ENCODE measurements at regions not wholly inside any gene's neighbourhood (a gene's known extent, or its start where the extent isn't known, plus 50 kb on each side); places are given as distances from the start of the nearest gene placed in this dataset.

DNA sequence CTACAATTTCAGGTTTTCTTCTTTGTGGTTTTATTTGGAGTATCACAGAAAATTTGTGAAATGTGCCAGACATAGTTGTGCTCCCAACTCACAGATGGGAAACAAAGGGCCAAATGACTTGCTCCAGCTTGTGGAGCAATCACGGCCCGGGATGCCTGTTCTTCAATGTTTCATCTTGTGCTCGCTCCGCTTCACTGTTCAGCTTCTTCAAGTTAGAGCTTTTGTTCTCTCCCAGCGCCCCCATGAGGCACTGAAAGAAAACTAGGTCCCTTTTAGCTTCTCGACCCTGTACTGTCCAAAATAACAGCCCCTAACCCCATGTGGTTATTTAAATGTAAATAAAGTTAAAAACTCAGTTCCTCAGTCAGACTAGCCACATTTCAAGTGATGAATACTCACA is 187.9 kb upstream of the STXBP6 start:
- peak in 1 of 11 donors; percentile 9 for DNase-seq (ENCODE audit: extremely low read depth in 1 of 11, low read depth in 9 of 11, low spot score in 4 of 11)

DNA sequence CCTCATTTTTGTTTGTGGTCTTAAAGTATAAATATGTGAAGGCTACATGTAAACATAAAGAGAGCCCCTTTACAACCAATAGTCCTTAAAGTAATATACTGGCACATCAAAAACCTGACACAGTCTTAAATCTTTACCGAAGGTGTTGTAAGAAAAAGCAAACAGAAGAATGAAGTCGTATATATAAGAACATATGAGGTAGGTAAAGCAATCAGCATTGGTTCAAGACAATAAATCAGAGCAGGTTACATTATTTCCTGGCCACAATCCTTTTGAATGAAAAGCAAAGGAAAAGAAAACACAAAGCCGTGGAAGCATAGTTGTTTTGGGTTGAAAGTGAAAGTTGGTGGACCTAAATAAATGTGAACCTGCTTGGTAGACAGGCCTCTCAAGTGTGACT is 183.7 kb upstream of the STXBP6 start:
- DNase-seq (ENCODE audit: extremely low read depth in 1 of 11, low read depth in 9 of 11, low spot score in 4 of 11), result no peak

DNA sequence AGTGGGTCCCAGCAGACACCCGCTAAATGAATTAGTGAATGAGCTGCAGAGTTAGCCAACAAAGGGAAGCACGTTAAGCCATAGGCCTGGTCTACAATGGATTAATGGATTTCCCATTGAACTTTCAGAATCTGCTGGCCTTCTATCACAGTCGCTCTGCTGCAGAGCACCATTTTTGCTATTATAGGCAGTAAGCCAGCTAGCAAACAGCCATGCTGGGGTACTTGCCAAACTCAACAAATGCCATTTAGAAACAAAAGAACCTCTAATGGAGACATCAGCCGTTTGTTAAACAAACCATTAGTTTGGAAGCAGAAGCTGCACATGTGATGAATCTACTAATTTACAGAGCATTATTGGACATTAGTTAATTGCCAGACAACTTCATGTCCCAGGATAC is 181.1 kb upstream of the STXBP6 start:
- DNase-seq (ENCODE audit: extremely low read depth in 1 of 11, low read depth in 9 of 11, low spot score in 4 of 11), result peak in 4 of 11 donors; percentile 19 to 33 (median 23)

DNA sequence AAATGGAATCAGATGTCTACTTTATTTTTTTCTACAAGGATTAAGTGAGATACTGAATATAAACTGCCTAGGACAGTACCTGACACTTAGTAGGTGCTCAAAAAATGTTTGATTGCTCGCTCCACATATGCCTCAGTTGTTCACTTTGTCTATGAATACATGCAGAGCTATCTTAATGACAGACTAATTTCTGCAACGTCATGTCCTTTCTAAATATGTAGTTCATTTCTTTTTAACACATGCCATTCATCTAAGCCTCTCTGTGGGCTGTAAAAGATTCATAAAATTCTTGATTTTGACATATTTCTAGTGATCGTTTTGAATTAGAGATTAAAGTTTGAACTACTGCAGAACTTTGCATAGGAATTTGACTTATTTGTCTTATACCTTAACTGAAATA is 176.3 kb upstream of the STXBP6 start:
- no peak for DNase-seq (ENCODE audit: extremely low read depth in 1 of 11, low read depth in 9 of 11, low spot score in 4 of 11)

DNA sequence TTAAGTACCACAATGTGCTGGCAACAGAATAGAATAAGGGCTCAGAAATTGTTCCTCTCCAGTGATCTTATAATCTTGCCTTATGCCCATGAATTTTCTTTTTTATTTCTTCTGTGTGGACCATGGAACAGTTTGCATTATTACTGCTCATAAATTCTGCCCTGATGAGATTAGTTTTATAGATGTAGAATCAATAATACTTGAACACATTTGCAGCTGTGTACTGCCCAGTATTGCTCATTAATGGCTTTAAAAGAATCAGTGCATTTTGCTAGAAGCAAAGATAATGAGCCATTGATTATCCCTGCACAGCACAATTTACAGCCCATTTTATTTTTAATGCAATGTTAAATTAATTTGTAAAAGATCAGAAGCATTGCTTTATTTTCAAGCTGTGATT is 172.3 kb upstream of the STXBP6 start:
- DNase-seq (ENCODE audit: extremely low read depth in 1 of 11, low read depth in 9 of 11, low spot score in 4 of 11), result no peak

DNA sequence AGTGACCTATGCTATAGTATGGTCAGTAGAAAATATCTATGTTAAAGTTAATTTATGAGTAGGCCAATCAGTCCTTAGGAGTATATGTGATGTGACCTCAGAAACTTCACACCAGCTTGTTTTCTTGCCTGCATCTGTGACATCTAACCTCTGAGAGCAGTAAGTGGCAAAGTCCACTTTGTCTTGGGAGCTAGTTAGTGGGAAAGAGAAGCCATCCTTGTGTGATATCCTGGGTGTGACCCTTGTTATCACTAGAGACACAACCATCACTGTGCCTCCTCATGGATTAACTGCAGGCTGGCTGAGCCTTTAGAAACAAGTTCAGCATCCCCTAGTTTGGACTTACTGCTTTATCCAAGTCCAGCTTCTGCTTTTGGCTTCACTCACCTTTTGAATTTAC is 170.6 kb upstream of the STXBP6 start:
- no peak for DNase-seq (ENCODE audit: extremely low read depth in 1 of 11, low read depth in 9 of 11, low spot score in 4 of 11)

DNA sequence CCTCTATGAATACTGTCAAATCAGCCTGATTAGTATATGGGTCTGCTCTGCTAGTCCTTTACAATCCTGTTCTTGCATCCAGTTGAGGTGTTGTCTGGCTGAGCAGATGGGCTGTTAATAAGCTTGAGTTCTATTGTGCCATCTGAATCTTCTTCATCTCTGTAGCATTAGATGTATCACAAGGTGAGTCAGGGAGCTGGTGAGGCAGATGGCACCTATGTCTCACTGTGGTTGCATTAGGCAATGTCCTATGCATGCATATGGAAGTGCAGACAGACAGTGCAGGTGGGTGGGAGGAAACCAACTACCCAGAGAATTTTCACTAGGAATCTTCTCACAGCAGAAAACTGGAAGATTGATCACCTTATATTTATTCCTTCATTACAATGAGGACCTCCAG is 165.7 kb upstream of the STXBP6 start:
- no peak for DNase-seq (ENCODE audit: extremely low read depth in 1 of 11, low read depth in 9 of 11, low spot score in 4 of 11)

DNA sequence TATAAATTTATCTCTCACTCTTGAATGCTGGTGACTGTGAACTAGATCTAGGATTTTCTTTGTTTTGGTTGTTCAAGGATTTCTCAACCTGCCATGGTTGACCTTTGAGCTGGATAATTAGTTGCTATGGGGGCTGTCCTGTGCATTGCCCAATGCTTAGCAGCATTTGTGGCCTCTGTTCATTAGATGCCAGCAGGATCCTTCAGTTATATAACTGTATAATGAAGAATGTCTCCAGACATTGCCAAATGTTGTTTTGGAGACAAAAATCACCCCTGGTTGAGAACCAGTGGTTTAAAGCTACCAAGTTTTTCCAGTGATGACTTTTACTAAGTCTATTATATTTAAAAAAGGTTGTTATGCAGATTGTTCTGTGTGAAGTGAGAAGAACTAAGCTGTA is 147.9 kb upstream of the STXBP6 start:
- DNase-seq (ENCODE audit: extremely low read depth in 1 of 11, low read depth in 9 of 11, low spot score in 4 of 11), result no peak

DNA sequence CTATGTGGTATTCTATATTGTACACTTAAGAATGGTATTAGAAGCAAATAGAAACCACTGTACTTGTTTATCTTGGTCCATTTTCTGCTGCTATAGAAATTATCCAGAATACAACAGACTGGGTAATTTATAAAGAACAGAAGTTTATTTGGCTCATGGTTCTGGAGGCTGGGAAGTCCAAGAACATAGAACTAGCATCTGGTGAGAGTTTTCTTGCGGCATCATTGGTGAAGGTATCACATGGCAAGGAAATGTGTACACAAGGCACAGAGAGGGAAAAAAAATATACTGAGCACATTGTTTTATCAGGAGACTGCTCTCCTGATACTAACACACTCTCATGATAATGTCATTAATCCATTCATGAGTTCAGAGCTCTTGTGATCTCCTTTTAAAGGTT is 130.3 kb upstream of the STXBP6 start:
- no peak for DNase-seq (ENCODE audit: extremely low read depth in 1 of 11, low read depth in 9 of 11, low spot score in 4 of 11)

DNA sequence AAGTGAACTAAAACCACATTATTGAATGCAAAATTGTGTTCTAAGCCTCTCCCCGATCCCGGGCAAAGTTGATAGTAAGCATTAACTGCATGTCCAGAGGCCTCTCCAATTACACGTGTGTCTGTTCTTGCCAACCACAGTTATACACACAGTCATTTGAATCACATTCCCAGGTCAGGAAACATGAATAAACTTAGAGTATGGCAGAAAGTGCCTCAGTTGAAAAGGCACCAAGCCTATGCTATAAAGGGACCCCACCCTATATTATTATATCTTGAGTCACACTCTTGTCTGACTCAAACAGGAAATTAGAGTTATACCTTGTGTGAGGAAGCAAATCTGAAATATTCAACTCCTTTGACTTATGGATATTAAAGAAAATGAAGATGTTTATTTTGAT is 128.3 kb upstream of the STXBP6 start:
- DNase-seq (ENCODE audit: extremely low read depth in 1 of 11, low read depth in 9 of 11, low spot score in 4 of 11), result no peak

DNA sequence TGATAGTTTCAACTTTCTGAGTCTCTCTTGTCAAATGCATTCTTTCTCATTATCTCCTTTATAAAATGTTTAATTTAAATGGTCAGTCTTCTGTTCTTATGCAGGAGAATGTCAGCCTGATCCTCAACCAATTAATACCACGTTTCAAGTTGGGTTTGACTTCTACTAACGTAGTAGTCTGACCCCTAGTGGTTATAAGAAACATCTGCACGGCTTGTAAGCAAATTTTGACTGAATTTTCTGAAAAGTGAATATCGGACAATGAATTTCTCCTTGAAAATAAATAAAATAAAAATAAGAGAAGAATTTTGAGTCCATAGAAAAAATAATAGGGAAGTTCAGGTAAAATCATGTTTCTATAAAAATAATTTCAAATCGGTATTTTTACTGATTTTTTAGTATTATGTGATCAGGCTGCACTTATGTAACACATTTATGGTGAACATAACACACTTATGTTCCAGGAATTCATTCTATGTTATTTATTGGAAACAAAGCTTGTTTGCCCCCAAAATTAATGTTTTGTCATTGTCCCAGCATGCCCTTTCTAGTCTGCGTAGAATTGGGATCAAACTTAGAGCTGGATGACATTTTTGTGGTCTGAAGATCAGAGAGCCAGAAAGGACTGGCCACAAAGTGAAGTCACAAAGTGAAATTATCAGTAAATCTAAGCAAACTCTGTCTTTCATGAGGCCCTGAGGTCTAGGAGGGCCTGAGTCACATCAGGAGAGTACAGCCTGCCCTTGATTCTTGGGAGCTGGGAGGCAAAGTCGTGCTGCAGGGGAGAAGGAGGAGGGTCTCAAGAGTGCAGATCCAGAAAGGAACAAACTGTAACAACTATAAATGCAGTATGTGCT is 101.2 kb upstream of the STXBP6 start:
- DNase-seq (ENCODE audit: extremely low read depth in 1 of 11, low read depth in 9 of 11, low spot score in 4 of 11), result peak in 5 of 11 donors; percentile 9 to 39 (median 12)

DNA sequence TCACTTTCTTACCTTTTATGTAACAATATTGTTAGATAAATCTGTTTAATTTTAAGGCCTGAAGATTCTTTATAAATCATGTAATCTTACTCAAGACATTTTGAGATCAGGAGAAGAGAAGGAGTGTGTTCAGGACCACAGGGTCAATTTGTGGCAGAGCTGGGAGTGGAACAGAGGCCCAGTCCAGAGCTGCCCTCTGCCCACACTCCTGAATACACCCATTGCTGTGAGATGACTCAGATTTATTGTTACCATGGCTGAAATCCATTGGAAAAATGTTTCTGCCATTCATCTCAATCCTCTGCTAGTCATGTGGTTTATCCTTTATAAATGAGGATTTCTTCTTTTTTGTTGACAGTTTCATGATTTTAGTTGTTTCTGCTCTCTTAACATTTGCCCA is 100.5 kb upstream of the STXBP6 start:
- no peak for DNase-seq (ENCODE audit: extremely low read depth in 1 of 11, low read depth in 9 of 11, low spot score in 4 of 11)

DNA sequence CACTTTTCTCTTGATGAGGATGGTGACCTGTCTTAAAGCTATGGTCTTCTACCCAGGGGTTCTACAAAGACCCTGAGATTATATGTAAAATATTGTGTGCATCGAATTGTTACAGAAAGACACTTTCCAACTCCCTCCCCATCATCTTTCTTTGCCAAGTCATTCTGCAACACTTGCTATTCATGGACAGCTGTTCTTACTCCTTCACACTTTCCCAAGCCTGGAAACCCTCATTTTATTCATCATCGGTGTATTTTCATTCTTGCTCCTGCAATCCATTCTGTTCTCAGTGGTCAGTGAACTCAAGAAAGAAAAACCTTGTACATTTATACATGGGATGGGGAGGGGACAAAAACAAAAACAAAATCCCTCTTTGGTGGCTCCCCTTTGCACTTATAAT is 90.5 kb upstream of the STXBP6 start:
- DNase-seq (ENCODE audit: extremely low read depth in 1 of 11, low read depth in 9 of 11, low spot score in 4 of 11), result no peak

DNA sequence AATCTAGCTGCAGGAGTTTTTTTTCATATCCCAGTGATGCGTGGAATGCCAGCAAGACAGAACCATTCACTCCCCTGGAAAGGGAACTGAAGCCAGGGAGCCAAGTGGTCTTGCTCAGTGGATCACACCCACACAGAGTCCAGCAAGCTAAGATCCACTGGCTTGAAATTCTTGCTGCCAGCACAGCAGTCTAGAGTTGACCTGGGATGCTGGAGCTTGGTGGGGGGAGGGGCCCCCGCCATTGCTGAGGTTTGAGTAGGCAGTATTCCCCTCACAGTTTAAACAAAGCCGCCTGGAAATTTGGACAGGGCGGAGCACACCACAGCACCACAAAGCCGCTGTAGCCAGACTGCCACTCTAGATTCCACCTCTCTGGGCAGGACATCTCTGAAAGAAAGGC is 86.9 kb upstream of the STXBP6 start:
- DNase-seq (ENCODE audit: extremely low read depth in 1 of 11, low read depth in 9 of 11, low spot score in 4 of 11), result no peak

DNA sequence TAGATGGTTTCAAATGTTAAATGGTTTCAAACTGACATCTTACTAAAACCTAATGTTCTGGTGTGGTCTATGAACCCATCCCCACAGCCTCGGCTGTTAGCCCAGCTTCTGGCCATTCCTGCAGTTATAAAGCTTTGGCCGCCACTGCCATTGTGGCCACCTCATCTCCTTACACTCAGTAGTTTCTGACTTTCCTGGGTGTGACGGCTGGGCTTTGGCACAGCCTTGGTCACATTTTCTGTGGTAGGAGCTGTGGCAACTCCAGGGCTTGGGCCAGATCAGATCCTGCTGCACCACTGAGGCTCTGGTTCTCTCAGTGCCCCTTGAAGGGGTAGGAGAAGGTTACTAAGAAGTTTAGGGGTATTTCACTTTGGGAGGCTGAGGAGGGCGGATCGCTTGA is 84.2 kb upstream of the STXBP6 start:
- DNase-seq (ENCODE audit: extremely low read depth in 1 of 11, low read depth in 9 of 11, low spot score in 4 of 11), result no peak

DNA sequence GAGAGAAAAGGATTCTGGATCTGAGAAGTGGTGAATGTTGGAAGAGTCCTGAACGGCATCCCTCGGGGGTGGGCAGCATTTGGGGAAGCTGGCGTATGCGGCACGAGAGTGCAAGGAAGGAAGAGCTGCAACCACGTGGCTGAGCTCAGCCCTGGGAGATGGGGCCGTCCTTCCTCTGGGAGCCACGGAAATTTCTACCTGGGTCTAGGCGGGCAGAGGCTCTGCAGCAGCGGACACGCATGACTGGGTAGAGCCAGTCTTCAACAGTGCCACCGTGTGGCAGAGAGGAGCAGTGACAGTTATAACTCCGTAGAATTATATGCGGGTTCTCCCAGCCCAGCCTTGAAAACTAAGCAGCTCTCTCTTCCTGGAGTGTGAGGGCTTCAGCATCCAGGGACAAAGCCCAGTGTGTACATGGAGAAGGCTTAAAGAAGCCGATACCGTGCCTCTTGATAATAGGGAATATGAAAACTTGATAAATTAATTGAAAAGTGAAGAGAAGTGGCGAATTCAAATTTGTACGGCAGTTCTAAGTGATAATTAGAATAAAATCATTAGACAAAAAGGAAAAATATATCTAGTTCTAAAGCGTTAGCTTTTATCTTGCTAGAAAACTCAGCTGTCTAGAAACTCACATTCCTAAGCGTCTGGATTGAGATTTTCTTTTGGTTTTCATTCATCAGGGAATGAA is 82.9 kb upstream of the STXBP6 start:
- DNase-seq (ENCODE audit: extremely low read depth in 1 of 11, low read depth in 9 of 11, low spot score in 4 of 11), result peak in 7 of 11 donors; percentile 40 to 80 (median 54)

DNA sequence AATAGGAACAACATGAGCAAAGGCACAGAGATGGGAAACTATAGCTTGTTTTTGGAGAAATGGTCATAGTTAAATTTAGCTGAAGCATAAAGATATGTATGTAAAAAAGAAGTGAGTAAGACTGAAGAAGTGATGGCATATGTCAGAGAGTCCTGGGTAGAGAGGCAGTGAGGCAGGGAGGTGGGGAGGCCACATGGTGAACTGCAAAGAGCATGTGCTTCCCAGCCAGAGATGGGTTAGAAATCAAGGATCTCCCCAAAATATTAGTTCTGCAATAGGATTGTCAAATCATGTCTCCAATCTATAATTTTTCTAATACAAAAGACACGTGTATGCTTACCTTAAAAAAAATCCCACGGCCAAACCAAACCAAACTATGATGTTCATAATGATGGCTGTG is 82.1 kb upstream of the STXBP6 start:
- no peak for DNase-seq (ENCODE audit: extremely low read depth in 1 of 11, low read depth in 9 of 11, low spot score in 4 of 11)

DNA sequence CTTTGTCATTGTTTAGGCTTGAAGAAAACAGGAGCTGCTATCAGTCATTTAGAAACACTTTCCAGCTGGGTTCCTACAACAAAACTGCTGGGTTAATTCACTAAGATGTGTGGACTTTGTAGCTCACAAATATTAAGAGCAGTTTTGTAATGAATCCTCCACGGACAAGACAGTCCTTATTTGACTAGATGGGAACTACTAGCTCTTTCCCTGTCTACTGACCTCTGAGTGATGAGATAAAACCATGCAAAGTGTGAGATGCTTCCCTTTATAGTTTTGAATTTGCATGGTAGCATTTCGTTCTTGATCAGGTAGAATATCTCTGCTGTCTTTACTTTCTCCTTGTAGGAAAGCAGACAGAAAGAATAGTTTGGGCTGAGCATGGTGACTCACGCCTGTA is 72.9 kb upstream of the STXBP6 start:
- no peak for DNase-seq (ENCODE audit: extremely low read depth in 1 of 11, low read depth in 9 of 11, low spot score in 4 of 11)

DNA sequence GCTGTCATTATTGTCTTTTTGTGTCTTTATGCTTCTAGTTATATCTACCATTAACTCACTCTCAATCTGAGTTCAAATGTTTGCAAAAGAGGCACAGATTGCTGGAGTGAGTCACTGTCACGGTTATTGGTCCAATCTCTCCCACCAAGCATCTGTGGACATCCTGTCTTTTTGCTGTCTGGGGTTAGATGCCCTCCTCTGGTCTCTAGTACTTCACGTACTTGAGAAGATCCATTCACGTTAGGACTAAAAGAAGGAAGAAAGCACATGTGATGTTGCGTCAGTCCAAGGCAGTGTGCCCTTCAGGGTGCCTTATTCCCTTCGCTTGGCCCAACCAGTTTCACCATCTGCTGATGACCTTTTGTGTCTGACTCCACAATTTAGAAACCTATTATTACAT is 72.3 kb upstream of the STXBP6 start:
- DNase-seq (ENCODE audit: extremely low read depth in 1 of 11, low read depth in 9 of 11, low spot score in 4 of 11), result no peak

DNA sequence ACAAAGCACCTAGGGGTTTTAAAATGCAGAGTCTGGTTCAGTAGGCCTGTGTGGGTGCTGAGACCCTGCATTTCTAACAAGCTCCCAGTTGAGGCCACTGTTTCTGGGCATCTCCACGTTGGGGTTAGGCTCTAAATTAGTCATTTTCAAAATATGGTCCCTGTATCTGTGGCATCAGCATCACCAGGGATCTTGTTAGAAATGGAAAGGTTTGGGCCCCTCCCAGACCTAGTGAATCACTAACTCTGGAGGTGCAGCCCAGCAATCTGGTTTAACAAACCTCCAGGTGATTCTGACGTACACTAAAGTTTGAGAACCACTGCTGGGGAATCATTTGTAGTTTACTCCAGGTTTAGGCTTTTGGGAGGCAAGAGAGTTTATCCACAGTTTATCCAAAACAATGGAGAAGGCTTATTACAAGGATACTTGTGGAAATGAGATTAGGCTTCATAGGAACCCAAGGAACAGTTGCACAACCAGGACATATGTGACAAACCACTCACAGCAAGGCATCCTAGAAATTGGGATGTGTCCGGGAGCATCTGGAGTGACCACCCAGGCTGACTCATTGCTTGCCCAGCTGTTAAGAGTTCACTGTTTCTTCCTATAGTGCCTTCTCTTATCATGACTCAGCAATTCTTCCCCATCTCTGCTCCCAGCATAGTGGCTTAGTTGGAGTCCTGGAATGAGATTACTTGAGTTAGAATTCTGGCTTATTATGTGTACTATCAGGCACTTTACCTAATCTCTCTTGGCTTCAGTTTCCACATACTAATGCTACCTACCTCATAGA is 71.6 kb upstream of the STXBP6 start:
- DNase-seq (ENCODE audit: extremely low read depth in 1 of 11, low read depth in 9 of 11, low spot score in 4 of 11), result no peak
